GM19452 (cell line): ENCODE measurements at regions not wholly inside any gene's neighbourhood (a gene's known extent, or its start where the extent isn't known, plus 50 kb on each side); places are given as distances from the start of the nearest gene placed in this dataset.
A peak's percentile ranks its signal among the peaks of the same experiment; 100 is the strongest.
"Not testable (repeated sequence)": the region's sequence is repeated elsewhere in the genome, so short reads cannot be mapped to it uniquely, and the experiment has no call there.

Source experiments
- ATAC-seq: cut with Tn5 transposase; IDR thresholded peaks from one replicate; pipeline ENCODE4 v1.9.1; 2021; ENCODE audit not compliant: unreplicated experiment

DNA sequence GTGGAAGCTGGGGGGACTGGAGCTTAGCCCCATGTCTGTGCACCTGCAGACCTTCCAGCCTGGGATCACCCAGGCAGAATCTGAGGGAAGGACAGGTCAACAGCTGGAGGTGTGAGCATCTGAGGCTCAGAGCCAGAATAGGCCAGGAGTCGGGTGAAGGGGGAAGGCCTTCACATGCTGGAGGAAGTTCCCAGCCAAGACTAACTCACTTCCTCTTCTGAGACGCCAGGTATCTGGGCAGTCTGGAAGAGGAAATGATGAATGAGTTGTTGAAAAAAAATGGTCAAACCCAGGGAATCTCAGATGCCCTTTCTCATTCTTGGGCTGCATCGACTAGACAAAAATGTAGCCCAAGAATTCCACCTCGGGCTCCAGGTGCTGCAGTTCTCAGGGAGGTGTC is 73.6 kb upstream of the TIAM2 start:
- no peak for ATAC-seq

DNA sequence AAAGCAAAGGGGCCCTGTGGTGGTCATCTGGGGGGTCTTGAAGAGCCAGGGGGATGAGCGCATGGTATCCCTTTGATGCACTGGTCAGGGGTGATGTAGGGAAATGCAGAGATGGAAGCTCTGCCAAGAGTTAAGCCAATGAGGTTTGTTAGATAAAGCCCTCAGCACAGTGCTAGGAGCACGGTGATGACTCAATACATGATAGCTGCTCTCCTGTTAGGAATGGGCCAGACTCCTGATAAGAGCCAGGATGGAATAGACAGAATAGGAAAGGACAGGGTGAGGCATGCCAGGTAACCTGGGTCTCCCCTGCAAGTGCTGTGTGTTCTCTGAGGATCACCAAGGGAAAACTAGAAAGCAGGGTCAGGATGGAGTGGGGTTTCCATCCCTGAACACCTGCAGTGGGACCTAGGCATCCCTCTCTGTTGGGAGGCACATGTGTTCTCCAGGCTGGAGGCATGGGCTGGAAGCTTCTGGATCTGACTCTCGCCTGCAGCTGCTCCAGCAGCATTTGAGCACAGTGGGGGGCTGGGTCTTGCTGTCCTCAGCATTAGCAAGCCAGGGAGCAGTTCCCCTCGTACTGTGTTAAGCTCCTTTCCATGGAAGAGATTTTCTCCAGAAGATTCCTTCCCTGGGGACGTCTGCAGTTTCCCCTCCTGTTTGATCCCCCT is 71.8 kb upstream of the TIAM2 start:
- no peak for ATAC-seq

- no peak for ATAC-seq
Observed at GRCh38 chr6:154925130-154925529, 70.0 kb upstream of the TIAM2 start.

- ATAC-seq = no peak
Observed at GRCh38 chr6:154926366-154926765, 68.7 kb upstream of the TIAM2 start.

DNA sequence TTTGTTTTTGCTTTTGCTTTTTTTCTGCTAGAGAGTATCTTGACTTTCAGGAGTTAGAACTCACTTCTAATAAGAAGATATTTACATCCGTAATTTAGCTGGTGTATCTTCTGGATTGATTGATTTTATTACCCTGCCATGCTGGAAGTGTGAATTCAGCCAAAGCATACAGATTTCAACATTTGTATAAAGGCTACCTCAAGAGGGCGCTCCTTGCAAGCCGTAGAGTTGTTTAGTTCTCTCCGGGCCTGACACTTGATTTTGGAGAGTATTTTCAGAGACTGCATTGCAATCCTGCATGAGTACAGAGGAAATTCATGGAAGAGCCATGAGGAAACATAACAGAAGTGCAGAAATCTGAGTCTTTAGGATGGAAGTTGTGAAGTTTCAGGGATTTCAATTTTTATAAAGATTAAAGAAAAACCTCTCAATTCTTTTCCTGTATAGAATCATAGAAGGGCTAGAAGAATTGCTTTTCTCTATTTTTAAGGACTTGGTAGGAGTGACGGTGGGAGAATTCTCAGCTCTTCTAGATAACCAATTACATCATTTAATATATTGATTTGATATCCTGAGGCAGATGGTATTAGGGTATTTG is 66.7 kb upstream of the TIAM2 start:
- ATAC-seq = peak; percentile 67

DNA sequence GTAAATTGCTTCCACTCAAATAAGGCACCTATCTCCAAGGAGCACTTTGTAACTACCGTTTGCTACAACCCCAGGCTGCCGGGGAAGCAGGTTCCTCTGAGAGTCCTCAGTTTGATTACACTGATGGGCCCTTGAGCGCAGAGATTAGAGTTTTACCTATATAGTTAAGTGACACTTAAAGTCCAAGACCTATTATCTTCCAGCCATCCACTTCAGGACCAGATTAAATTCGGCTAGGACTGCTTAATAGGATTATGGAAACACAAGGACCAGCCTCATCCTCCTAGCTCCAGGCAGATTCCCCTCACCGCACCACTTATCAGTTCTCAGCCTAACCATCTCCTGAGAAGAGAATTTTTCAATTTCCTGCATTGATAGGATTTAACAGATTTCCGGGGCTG is 64.7 kb upstream of the TIAM2 start:
- ATAC-seq = no peak

DNA sequence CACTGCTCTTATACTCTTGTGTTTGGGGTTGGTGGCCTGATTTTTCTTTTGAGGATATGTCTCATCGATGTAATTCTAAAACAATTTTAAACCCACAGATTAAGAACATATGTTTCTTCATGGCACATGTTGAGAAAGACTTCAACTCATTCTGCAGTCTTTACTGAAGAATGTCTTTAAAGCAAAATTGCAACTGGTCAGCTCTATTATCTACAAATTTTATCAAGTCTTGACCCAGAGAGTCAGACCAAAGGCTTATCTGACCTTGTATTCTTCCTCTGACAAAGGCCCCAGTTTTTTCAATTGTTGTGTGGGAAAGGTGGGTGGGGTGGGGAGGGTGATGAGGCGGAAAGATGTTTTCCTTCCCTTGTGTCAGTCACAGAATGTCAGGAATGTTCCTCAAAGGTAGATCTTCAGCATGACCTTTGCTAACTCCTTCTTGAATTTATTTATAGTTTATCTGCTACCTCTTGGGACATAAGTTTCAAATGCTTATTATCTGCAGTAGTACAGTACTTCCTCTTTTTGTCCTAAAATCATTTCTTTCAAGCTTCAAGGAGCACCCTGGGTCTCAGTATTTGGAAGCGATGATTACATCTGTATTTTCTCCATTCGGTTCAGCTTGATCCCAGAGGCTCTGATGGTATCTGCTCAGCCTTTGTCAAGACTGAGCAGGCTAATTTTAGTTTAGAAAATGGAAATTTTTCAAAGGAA is 63.2 kb upstream of the TIAM2 start:
- no peak for ATAC-seq

GRCh38 chr6:154932515-154933027 is 62.5 kb upstream of the TIAM2 start:
- no peak for ATAC-seq

- ATAC-seq = no peak
Observed at GRCh38 chr6:154933181-154933827, 61.8 kb upstream of the TIAM2 start.

GRCh38 chr6:154937306-154938220 is 57.6 kb upstream of the TIAM2 start:
- no peak for ATAC-seq

GRCh38 chr6:154938221-154938580 is 56.9 kb upstream of the TIAM2 start:
- ATAC-seq = no peak

- ATAC-seq = not testable (repeated sequence)
Observed at GRCh38 chr6:154938727-154939285, 56.3 kb upstream of the TIAM2 start.

- ATAC-seq = no peak
Observed at GRCh38 chr6:154942770-154943169, 52.3 kb upstream of the TIAM2 start.

DNA sequence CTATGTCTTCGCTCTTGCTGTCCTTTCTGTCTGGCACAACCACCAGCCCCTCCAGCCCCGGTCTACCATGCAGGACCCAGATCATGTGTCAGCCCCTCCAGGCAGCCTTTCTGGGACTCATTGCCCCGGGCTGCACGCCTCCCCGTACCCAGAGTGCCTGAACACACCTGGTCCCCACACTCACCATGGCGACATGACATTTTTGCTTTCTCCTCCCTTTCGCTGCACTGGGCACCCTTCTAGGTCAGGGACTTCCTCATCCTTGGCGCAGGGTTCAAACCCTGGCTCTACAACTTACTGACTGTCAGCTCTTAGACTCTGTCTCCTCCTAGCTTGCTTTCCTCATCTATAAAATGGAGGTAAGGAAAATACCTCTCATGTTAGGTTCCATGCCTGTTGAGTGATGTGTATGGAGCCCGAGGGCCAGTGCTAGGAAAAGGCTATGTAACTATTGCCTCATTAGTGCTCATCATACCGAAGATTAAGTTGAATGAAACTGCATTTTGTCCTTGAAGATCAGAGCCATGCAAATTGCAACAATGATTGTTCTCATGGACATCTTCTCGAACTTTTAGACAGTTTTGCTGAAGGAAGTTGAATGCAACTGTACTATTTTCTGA is 49.7 kb upstream of the TIAM2 start:
- no peak for ATAC-seq
